Astrocyte of the cerebellum (primary cell): ENCODE measurements at regions not wholly inside any gene's neighbourhood (a gene's known extent, or its start where the extent isn't known, plus 50 kb on each side); places are given as distances from the start of the nearest gene placed in this dataset.
"Not testable (repeated sequence)": the region's sequence is repeated elsewhere in the genome, so short reads cannot be mapped to it uniquely, and the experiment has no call there.

Experiments
- DNase-seq: peaks from one replicate; pipeline ENCODE4 v3.0.0-alpha.2; 2011; ENCODE audit warnings: low read depth
- H3K4me3 ChIP-seq: 2 replicates; pipeline ENCODE4 v1.5.1; 2011; ENCODE audit warnings: mild to moderate bottlenecking, low read depth, low read length, moderate library complexity
- CTCF ChIP-seq: IDR thresholded peaks from 2 replicates; pipeline ENCODE4 v1.5.1; 2012; ENCODE audit warnings: low read length, low read depth, moderate library complexity, mild to moderate bottlenecking; ENCODE audit errors: missing control alignments
- in situ Hi-C: cut with HindIII; loops from 2 replicates; pipeline ENCODE4 v1.10.0; 2017; ENCODE audit warnings: low sequenced_read_pairs

- no peak for DNase-seq
- in situ Hi-C loops: no loop called here
- no peak for TF ChIP-seq CTCF
- H3K4me3 ChIP-seq: no peak overlapping the region
Observed at GRCh38 chr6:865846-866245, 172.9 kb upstream of the EXOC2 start.

GRCh38 chr6:863831-864230 lies 170.9 kb upstream of the EXOC2 start:
- no peak for DNase-seq
- no peak overlapping the region for H3K4me3 ChIP-seq
- TF ChIP-seq CTCF: no peak
- in situ Hi-C loops: no loop called here

- H3K4me3 ChIP-seq, in situ Hi-C loops, DNase-seq: not testable (repeated sequence)
Observed at GRCh38 chr6:863127-863526, 170.2 kb upstream of the EXOC2 start.

- no peak for TF ChIP-seq CTCF
- no peak overlapping the region for H3K4me3 ChIP-seq
- in situ Hi-C loops: no loop called here
- no peak for DNase-seq
Observed at GRCh38 chr6:859936-860335, 167.0 kb upstream of the EXOC2 start.

- DNase-seq: no peak
- in situ Hi-C loops: no loop called here
- no peak overlapping the region for H3K4me3 ChIP-seq
- TF ChIP-seq CTCF: no peak
Observed at GRCh38 chr6:854406-855118, 161.6 kb upstream of the EXOC2 start.

- H3K4me3 ChIP-seq, DNase-seq, in situ Hi-C loops: not testable (repeated sequence)
Observed at GRCh38 chr6:852216-852615, 159.3 kb upstream of the EXOC2 start.

- in situ Hi-C loops: no loop called here
- H3K4me3 ChIP-seq: no peak overlapping the region
- no peak for TF ChIP-seq CTCF
- no peak for DNase-seq
Observed at GRCh38 chr6:849075-849506, 156.2 kb upstream of the EXOC2 start.

- in situ Hi-C loops: no loop called here
- no peak overlapping the region for H3K4me3 ChIP-seq
- no peak for TF ChIP-seq CTCF
- no peak for DNase-seq
Observed at GRCh38 chr6:845566-845965, 152.6 kb upstream of the EXOC2 start.
